GM12865 (cell line): ENCODE measurements at regions not wholly inside any gene's neighbourhood (a gene's known extent, or its start where the extent isn't known, plus 50 kb on each side); places are given as distances from the start of the nearest gene placed in this dataset.

ENCODE experiments used
- DNase-seq: peaks from one replicate; pipeline ENCODE4 v3.0.0; 2010; ENCODE audit warnings: low read depth
- H3K4me3 ChIP-seq: 2 replicates; pipeline ENCODE4 v1.5.1; 2011; ENCODE audit warnings: mild to moderate bottlenecking, low read depth, low read length, control low read depth
- TF ChIP-seq, protein P1 (sequence below): IDR thresholded peaks from 2 replicates; pipeline ENCODE4 v1.5.1; 2011; ENCODE audit warnings: low read length, control low read depth, low read depth, inconsistent platforms; ENCODE audit not compliant: insufficient read depth; ENCODE audit errors: missing control alignments

DNA sequence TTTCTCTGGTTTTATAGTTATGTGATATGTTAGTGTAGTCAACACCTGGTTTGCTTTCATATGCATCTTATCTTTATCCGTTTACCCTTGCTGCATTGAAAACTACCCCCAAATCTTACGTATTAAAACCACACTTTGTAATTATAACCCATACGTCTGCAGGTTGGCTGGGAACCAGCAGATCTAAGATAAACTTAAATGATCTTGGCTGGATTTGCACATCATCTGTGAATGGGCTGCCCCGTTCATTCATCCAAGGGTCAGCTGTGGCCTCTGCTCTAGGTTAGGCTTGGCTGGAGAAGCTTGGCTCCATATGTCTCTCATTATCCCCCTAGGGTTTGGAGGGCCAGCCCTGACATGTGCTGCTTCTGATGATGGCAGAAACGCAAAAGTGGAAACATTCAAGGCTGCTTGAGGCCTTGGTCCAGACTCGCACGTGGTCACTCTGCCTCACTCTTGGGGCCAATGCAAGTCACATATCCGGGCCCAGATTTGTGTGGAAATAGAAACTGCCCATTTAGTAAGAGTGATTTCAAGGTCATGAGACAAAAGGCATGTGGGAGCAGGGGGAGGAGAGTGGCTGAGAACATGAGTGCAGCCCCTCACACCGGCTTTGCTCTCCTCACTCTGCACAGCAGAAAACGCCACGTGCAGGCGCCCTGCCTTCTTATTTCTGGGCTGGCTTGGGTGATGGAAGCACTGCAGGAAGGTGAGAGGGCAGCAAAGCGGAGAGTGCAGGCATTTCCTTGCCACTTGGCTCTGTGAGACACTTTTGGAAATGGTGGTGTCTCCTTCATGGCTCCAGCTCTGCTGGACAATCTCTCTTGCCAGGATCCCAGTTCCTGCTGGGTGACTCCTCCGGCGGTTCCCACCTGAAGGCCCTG, 553.8 kb downstream of the GLRX3 start:
- DNase-seq, result no peak
- TF ChIP-seq, protein P1, sequence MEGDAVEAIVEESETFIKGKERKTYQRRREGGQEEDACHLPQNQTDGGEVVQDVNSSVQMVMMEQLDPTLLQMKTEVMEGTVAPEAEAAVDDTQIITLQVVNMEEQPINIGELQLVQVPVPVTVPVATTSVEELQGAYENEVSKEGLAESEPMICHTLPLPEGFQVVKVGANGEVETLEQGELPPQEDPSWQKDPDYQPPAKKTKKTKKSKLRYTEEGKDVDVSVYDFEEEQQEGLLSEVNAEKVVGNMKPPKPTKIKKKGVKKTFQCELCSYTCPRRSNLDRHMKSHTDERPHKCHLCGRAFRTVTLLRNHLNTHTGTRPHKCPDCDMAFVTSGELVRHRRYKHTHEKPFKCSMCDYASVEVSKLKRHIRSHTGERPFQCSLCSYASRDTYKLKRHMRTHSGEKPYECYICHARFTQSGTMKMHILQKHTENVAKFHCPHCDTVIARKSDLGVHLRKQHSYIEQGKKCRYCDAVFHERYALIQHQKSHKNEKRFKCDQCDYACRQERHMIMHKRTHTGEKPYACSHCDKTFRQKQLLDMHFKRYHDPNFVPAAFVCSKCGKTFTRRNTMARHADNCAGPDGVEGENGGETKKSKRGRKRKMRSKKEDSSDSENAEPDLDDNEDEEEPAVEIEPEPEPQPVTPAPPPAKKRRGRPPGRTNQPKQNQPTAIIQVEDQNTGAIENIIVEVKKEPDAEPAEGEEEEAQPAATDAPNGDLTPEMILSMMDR, result no peak
- no peak overlapping the region for H3K4me3 ChIP-seq

- TF ChIP-seq, protein P1, result no peak
- DNase-seq, result no peak
- no peak overlapping the region for H3K4me3 ChIP-seq
Measured at GRCh38 chr10:130691776-130692175, 555.6 kb downstream of the GLRX3 start.

DNA sequence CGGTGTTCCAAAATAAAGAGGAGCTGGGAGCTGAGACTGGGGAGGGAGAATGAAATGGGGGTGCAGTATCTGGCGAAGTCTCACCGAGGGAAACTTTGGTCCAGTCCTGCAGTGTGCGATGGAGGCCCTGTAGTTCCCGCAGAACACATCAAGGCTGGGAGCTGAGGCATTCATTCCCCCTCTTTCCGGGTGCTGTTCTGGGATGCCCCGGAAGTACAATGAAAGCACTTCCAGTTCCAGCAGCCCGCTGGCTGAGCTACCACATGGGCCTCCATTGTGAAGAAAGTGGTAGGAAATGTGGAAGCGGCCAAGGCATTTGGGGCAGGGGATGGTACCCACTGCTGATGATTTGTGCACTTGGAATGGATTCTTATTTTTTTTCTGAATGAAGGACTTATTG, 560.7 kb downstream of the GLRX3 start:
- no peak for DNase-seq
- no peak overlapping the region for H3K4me3 ChIP-seq
- TF ChIP-seq, protein P1, result no peak

GRCh38 chr10:130707389-130707979, 571.3 kb downstream of the GLRX3 start:
- H3K4me3 ChIP-seq, result no peak overlapping the region
- TF ChIP-seq, protein P1, result no peak
- no peak for DNase-seq

DNA sequence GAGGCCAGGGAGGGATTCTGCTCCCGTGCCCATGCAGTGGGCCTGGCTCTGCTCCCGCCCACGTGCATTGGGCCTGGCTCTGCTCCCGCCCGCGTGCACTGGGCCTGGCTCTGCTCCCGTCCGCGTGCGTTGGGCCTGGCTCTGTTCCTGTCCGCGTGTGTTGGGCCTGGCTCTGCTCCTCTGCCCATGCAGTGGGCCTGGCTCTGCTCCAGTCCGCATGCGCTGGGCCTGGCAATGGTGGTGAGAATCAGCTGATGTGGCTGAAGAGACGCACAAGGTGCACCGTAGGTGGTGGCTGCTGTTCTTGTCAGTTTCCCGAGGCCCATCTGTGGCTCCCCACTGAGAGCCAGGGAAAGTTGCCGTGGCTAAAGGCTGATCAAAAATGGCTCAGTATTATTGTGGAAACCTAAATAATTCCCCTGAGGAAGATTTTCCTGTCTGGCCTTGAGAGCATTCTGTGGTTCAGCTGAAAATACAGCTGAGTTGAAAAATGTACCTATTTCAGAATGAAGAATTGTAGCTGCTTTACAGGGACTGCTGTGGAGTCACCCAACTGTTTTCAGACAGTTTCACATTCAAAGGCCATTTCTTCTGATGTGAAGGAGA, 572.4 kb downstream of the GLRX3 start:
- no peak overlapping the region for H3K4me3 ChIP-seq
- TF ChIP-seq, protein P1, result no peak
- no peak for DNase-seq

GRCh38 chr10:130709415-130709814, 573.2 kb downstream of the GLRX3 start:
- TF ChIP-seq, protein P1, result no peak
- H3K4me3 ChIP-seq, result no peak overlapping the region
- DNase-seq, result no peak
